Right atrium auricular region (tissue), 2 donors: ENCODE measurements at regions not wholly inside any gene's neighbourhood (a gene's known extent, or its start where the extent isn't known, plus 50 kb on each side); places are given as distances from the start of the nearest gene placed in this dataset.

Source experiments
- DNase-seq: peaks from one replicate; pipeline ENCODE4 v3.0.0-alpha.2; 2019; ENCODE audit warnings: low spot score
- H3K27ac ChIP-seq, 2 donors: fragments of 200-600 bp; sonication (generic); 1 replicate in 1 of 2; 2 replicates in 1 of 2; pipeline ENCODE4 v1.5.1; 2016 to 2019
- H3K27me3 ChIP-seq, 2 donors: fragments of 200-600 bp; sonication (generic); one replicate each; pipeline versions ENCODE4 v1.5.1 to v1.6.0; 2017 to 2019
- H3K36me3 ChIP-seq: fragments of 200-600 bp; sonication (generic); one replicate; pipeline ENCODE4 v1.5.1; 2016
- H3K4me1 ChIP-seq, 2 donors: fragments of 200-600 bp; sonication (generic); one replicate each; pipeline versions ENCODE4 v1.5.1 to v1.6.0; 2017 to 2019
- H3K4me3 ChIP-seq, 2 donors: fragments of 200-600 bp; sonication (generic); 1 replicate in 1 of 2; 2 replicates in 1 of 2; pipeline ENCODE4 v1.5.1; 2017 to 2019; ENCODE audit warnings: mild to moderate bottlenecking in 1 of 2, moderate library complexity in 1 of 2
- H3K9me3 ChIP-seq, 2 donors: fragments of 200-600 bp; sonication (generic); one replicate each; pipeline ENCODE4 v1.5.1; 2019
- TF ChIP-seq, protein P1 (sequence below), 2 donors: fragments of 200-600 bp; sonication (generic); IDR thresholded peaks; one replicate each; pipeline ENCODE4 v1.5.1; 2019; ENCODE audit warnings: antibody characterized with exemption in 2 of 2

DNA sequence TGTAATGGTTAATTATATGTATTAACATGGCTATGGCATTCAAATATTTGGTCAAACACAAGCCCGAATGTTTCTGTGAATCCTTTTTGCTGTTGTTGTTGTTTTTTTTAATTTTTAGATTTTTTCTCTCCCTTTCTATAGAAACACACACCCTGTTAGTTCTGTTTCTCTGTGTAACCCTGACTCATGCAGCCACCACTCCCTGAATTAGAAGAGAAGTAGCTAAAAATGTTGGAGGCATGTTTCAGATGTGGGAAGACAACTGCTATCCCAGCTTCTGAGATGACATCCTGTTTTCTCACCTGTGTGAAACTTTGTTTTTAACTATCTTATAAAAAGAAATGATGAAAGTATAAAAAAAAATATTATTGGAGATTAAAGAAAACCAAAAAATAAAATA lies 219.6 kb upstream of the RGPD4 start:
- no peaks in the 10 kb centered on the region for H3K27me3 ChIP-seq
- H3K36me3 ChIP-seq, result no peaks in the 10 kb centered on the region
- no peaks in the 10 kb centered on the region for H3K4me1 ChIP-seq
- H3K27ac ChIP-seq, result no peak overlapping the region
- no peak for DNase-seq
- no peaks in the 10 kb centered on the region for H3K9me3 ChIP-seq
- H3K4me3 ChIP-seq, result no peak overlapping the region
- TF ChIP-seq, protein P1, sequence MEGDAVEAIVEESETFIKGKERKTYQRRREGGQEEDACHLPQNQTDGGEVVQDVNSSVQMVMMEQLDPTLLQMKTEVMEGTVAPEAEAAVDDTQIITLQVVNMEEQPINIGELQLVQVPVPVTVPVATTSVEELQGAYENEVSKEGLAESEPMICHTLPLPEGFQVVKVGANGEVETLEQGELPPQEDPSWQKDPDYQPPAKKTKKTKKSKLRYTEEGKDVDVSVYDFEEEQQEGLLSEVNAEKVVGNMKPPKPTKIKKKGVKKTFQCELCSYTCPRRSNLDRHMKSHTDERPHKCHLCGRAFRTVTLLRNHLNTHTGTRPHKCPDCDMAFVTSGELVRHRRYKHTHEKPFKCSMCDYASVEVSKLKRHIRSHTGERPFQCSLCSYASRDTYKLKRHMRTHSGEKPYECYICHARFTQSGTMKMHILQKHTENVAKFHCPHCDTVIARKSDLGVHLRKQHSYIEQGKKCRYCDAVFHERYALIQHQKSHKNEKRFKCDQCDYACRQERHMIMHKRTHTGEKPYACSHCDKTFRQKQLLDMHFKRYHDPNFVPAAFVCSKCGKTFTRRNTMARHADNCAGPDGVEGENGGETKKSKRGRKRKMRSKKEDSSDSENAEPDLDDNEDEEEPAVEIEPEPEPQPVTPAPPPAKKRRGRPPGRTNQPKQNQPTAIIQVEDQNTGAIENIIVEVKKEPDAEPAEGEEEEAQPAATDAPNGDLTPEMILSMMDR (IDR thresholded peaks at IDR 0.05), result no peak

DNA sequence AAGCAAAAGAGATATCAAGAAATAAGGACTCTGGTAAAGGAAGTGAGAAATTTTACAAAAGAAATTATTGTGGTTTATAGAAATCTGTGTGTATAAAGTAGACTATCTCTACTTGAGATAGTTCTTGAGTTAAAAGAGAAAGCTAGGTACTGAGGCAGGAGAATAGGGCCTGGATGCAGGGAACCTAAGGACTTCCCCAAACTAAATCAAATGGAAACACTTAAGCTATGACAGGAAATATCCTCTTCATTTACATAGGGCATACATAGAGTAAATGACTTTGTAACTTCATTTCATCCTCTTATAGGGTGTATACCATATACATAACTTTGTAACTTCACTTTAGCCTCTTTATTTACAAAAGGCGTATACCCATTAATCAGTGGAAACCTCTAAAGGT lies 219.2 kb upstream of the RGPD4 start:
- Histone ChIP-seq H3K9me3 (no peaks in the 10 kb centered on the region), H3K27me3 (no peaks in the 10 kb centered on the region), H3K4me1 (no peaks in the 10 kb centered on the region), H3K27ac (no peak overlapping the region), H3K4me3 (no peak overlapping the region), H3K36me3 (no peaks in the 10 kb centered on the region)
- no peak for DNase-seq
- TF ChIP-seq, protein P1 (IDR thresholded peaks at IDR 0.05), result no peak

DNA sequence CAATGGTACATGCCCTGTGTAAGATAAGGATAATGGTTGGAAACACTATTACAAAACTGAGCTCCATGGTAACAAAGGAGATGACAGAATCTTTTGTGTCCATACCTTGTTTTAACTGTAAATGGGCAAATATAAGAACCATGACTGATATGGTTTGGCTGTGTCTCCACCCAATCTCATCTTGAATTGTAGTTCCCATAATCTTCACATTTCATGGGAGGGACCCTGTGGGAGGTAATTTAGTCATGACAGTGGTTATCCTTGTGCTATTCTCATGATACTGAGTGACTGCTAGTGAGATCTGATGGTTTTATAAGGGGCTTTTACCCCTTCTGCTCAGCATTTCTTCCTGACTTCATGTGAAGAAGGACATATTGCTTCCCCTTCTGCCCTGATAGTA lies 211.7 kb upstream of the RGPD4 start:
- no peaks in the 10 kb centered on the region for H3K4me1 ChIP-seq
- no peaks in the 10 kb centered on the region for H3K36me3 ChIP-seq
- DNase-seq, result no peak
- no peak overlapping the region for H3K4me3 ChIP-seq
- TF ChIP-seq, protein P1 (IDR thresholded peaks at IDR 0.05), result no peak
- H3K9me3 ChIP-seq, result peaks cover 0 to 4% of the 10 kb centered on the region in 2 donors
- no peaks in the 10 kb centered on the region for H3K27me3 ChIP-seq
- no peak overlapping the region for H3K27ac ChIP-seq

DNA sequence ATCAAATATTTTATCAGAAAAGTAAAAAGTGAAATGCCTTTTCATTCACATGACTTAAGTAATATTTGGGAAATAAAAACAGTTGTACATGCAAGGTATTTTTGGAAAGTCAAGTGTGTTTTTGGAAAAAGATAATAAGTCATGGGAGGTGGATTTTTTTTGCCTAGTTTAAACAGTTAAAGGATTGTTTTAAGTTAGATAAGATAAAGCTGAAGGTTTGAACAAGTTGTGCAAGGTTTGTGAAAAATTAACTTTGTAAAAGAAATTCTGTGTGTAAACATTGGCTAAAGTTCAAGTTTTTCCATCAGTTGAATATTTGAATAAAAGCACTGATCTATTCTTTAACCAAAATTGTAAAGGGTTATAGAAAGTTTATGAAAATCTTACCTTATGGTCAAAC lies 207.9 kb upstream of the RGPD4 start:
- H3K4me1 ChIP-seq, result no peaks in the 10 kb centered on the region
- H3K27ac ChIP-seq, result no peak overlapping the region
- H3K4me3 ChIP-seq, result no peak overlapping the region
- no peaks in the 10 kb centered on the region for H3K36me3 ChIP-seq
- TF ChIP-seq, protein P1 (IDR thresholded peaks at IDR 0.05), result no peak
- DNase-seq, result no peak
- no peaks in the 10 kb centered on the region for H3K27me3 ChIP-seq
- peaks cover 0 to 4% of the 10 kb centered on the region in 2 donors for H3K9me3 ChIP-seq

DNA sequence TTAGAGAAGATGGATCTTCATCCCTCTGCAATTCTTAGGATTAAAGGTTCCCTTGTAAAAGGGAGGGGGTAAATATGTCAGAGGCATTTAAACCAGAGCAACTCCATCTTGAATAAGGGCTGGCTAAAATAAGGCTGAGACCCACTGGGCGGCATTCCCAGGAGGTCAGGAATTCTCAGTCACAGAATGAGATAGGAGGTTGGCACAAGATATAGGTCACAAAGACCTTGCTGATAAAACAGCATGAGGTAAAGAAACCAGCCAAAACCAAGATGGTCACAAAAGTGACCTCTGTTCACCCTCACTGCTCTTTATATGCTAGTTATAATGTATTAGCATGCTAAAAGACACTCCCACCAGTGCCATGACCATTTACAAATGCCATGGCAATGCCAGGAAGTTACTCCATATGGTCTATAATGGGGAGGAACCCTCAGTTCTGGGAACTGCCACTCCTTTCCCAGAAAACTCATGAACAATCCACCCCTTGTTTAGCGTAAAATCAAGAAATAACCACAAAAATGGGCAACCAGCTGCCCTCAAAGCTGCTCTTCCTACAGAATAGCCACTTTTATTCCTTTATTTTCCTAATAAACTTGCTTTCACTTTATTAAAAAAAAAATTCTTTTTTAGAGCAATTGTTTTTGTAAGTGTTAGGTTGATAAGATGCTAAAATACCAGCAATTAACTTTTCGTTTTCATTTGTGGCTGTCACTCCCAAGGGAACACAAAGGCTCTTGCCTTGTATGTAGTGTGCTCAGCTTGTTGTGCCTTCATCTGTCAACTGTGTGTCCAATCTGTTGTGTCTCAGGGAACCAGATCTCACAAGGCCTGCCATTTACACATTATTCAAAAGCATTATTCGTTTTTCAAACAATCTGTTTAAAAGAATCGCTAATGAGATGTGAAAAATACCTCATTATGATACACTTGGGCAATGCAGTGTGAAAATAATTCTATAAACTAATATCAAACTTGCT lies 205.2 kb upstream of the RGPD4 start:
- no peak overlapping the region for H3K27ac ChIP-seq
- H3K36me3 ChIP-seq, result no peaks in the 10 kb centered on the region
- no peak overlapping the region for H3K4me3 ChIP-seq
- no peaks in the 10 kb centered on the region for H3K27me3 ChIP-seq
- TF ChIP-seq, protein P1 (IDR thresholded peaks at IDR 0.05), result no peak
- H3K9me3 ChIP-seq, result peaks cover 0 to 4% of the 10 kb centered on the region in 2 donors
- no peak for DNase-seq
- no peaks in the 10 kb centered on the region for H3K4me1 ChIP-seq
